ENCODE measurements at regions not wholly inside any gene's neighbourhood (a gene's known extent, or its start where the extent isn't known, plus 50 kb on each side); places are given as distances from the start of the nearest gene placed in this dataset.

GRCh38 chr9:25752398-25752797, 74.2 kb upstream of the TUSC1 start (continued):
- TF ChIP-seq EZH2 (IDR thresholded peaks at IDR 0.05; ENCODE audit: low read depth, low read length, severe bottlenecking) (no peak), HDAC6 (IDR thresholded peaks at IDR 0.05; ENCODE audit: low read depth, low read length) (no peak)
